ENCODE measurements at regions not wholly inside any gene's neighbourhood (a gene's known extent, or its start where the extent isn't known, plus 50 kb on each side); places are given as distances from the start of the nearest gene placed in this dataset.

- DNase-seq (ENCODE audit: low read depth in 2 of 2) = no peak
These were observed 353.2 kb downstream of the GPAM start for GRCh38 chr10:111830359-111830758.

GRCh38 chr10:111831058-111831457, 352.5 kb downstream of the GPAM start:
- no peak for DNase-seq (ENCODE audit: low read depth in 2 of 2)

- DNase-seq (ENCODE audit: low read depth in 2 of 2) = no peak
These were observed 350.3 kb downstream of the GPAM start for GRCh38 chr10:111833251-111833650.

- DNase-seq (ENCODE audit: low read depth in 2 of 2) = no peak
These were observed 348.0 kb downstream of the GPAM start for GRCh38 chr10:111835574-111835973.

- no peak for DNase-seq (ENCODE audit: low read depth in 2 of 2)
These were observed 347.5 kb downstream of the GPAM start for GRCh38 chr10:111836064-111836463.

GRCh38 chr10:111836571-111836970, 347.0 kb downstream of the GPAM start:
- no peak for DNase-seq (ENCODE audit: low read depth in 2 of 2)

- DNase-seq (ENCODE audit: low read depth in 2 of 2) = no peak
These were observed 346.5 kb downstream of the GPAM start for GRCh38 chr10:111837086-111837485.

GRCh38 chr10:111837985-111838384, 345.6 kb downstream of the GPAM start:
- no peak for DNase-seq (ENCODE audit: low read depth in 2 of 2)

- DNase-seq (ENCODE audit: low read depth in 2 of 2) = no peak
These were observed 343.0 kb downstream of the GPAM start for GRCh38 chr10:111840546-111840945.

GRCh38 chr10:111852801-111853200, 330.8 kb downstream of the GPAM start:
- no peak for DNase-seq (ENCODE audit: low read depth in 2 of 2)

GRCh38 chr10:111856631-111857030, 326.9 kb downstream of the GPAM start:
- DNase-seq (ENCODE audit: low read depth in 2 of 2) = no peak

GRCh38 chr10:111865550-111865949, 318.0 kb downstream of the GPAM start:
- DNase-seq (ENCODE audit: low read depth in 2 of 2) = no peak

GRCh38 chr10:111871458-111871857, 312.1 kb downstream of the GPAM start:
- no peak for DNase-seq (ENCODE audit: low read depth in 2 of 2)

GRCh38 chr10:111872591-111872990, 311.0 kb downstream of the GPAM start:
- no peak for DNase-seq (ENCODE audit: low read depth in 2 of 2)

- no peak for DNase-seq (ENCODE audit: low read depth in 2 of 2)
These were observed 310.5 kb downstream of the GPAM start for GRCh38 chr10:111873041-111873440.

GRCh38 chr10:111873621-111874135, 309.9 kb downstream of the GPAM start:
- DNase-seq (ENCODE audit: low read depth in 2 of 2) = no peak

GRCh38 chr10:111874576-111874975, 309.0 kb downstream of the GPAM start:
- DNase-seq (ENCODE audit: low read depth in 2 of 2) = no peak

- DNase-seq (ENCODE audit: low read depth in 2 of 2) = no peak
These were observed 307.8 kb downstream of the GPAM start for GRCh38 chr10:111875725-111876124.

GRCh38 chr10:111877258-111877657, 306.3 kb downstream of the GPAM start:
- no peak for DNase-seq (ENCODE audit: low read depth in 2 of 2)

- no peak for DNase-seq (ENCODE audit: low read depth in 2 of 2)
These were observed 303.6 kb downstream of the GPAM start for GRCh38 chr10:111879969-111880368.

GRCh38 chr10:111885046-111885445, 298.5 kb downstream of the GPAM start:
- DNase-seq (ENCODE audit: low read depth in 2 of 2) = no peak

- no peak for DNase-seq (ENCODE audit: low read depth in 2 of 2)
These were observed 297.6 kb downstream of the GPAM start for GRCh38 chr10:111885919-111886318.

- DNase-seq (ENCODE audit: low read depth in 2 of 2) = no peak
These were observed 296.3 kb downstream of the GPAM start for GRCh38 chr10:111887266-111887665.

GRCh38 chr10:111890046-111890445, 293.5 kb downstream of the GPAM start:
- DNase-seq (ENCODE audit: low read depth in 2 of 2) = no peak

GRCh38 chr10:111916011-111916410, 267.6 kb downstream of the GPAM start:
- no peak for DNase-seq (ENCODE audit: low read depth in 2 of 2)

Measured in stimulated activated CD8-positive, alpha-beta memory T cell treated with anti-CD3 and anti-CD28 coated beads, Interleukin-2, amount 100 ng/mL, for 1 hour (primary cell).